ENCODE measurements at regions not wholly inside any gene's neighbourhood (a gene's known extent, or its start where the extent isn't known, plus 50 kb on each side); places are given as distances from the start of the nearest gene placed in this dataset.
"Not testable (repeated sequence)": the region's sequence is repeated elsewhere in the genome, so short reads cannot be mapped to it uniquely, and the experiment has no call there.

DNA sequence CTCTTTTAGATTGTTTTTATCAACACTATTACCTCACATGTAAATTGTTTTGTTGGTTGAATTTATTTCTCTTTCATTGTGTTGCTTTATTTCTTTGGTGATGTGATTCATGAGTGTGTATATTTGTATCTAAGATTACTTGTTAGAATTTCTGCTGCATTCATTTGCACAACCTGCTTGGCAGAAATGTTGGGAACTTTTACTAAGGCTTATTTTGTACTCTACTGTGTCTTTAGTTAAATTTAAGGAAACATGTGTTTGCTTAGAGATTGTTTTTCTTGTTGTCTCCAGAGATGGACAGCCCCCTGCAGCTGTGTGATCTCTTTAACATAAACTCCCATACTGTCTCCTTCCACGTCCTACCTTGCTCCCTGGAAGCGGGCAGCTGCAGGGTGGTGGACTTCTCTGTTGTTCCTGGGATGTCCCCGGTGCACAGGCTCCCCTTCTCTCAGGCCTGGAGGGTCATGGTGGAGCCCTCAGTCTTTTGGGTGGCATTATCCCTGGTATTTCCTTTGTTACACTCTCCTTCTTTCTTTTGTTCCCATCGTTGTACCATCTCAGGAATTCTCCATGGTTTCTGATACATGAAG, 212.0 kb upstream of the SPRY2 start:
- no peak for DNase-seq

DNA sequence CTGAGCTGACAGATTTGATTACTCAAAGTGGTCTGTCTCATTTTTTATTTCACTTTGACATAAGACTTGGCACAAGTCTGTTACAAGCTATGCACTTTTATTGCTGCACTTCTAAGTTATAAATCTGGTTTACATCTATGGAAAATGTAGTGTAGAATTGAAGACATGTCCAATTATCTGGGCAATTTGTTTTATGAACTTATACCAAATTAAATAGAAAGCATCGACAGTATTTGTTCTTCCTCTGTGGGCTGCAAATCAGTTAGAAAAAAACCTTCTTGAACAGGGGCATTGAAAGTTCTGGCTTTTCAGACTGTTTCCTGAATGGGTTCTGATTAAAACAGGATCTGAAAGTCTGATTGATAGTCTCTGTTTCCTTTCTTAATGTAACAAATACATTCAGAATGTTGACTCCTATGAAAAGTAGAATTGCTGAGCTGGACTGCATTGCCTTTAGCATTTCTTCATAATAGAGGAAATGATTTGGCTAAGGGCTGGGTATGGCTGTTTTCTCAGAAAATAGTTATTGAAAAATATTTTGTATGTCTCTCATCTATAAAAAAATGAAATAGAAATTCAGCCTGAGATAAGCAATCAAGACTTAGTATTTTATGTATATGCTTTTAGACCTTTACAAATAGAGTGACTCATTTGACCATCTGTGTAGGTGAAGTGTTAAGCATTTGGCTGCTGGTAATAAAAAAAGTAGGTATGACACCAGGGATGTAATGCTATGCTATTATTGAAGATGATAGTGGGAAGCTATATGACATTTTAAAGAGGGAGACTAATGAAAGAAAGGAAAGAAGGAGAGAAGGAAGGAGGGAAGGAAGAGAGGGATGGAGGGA, 210.9 kb upstream of the SPRY2 start:
- no peak for DNase-seq

DNA sequence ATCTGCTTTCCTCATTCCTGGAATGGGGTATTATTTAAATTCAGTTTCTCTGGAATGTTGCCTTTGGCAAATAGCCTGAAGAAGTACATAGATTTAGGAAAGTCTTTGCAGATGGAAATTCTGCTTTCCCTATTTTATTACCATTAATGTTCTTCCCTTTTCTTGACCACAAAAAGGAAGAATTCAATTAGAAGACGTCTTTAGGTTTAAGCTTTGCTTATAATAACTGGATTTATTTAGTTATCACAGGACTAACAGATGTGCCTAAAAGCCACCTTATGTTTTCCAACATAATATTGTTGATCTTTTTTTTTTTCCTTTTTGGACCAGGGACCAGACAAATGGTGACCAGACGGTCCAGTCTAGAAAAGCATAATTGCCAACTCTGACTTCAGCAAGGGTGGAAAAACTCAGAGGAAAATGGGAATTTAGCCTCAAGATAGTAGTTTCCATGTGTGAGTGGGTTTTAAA, 210.1 kb upstream of the SPRY2 start:
- no peak for DNase-seq

DNA sequence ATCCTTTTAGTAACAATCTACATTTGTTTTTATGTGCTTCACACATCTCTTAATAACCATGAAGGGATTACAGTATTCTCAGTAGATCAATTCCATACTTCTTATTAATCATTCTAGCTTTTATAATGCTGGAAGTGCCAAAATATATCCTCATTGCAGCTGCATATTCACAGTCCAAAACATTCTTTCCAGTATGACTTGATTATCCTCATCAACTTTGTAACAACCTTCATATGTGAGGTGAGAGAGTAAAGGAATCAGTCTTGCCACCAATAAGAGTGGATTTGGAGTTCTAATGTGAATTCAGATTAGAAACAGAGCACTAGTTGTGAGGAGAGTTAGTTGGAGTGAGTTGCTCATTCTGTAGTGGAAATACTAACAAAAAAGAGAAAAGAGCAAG, 208.0 kb upstream of the SPRY2 start:
- DNase-seq: no peak

DNA sequence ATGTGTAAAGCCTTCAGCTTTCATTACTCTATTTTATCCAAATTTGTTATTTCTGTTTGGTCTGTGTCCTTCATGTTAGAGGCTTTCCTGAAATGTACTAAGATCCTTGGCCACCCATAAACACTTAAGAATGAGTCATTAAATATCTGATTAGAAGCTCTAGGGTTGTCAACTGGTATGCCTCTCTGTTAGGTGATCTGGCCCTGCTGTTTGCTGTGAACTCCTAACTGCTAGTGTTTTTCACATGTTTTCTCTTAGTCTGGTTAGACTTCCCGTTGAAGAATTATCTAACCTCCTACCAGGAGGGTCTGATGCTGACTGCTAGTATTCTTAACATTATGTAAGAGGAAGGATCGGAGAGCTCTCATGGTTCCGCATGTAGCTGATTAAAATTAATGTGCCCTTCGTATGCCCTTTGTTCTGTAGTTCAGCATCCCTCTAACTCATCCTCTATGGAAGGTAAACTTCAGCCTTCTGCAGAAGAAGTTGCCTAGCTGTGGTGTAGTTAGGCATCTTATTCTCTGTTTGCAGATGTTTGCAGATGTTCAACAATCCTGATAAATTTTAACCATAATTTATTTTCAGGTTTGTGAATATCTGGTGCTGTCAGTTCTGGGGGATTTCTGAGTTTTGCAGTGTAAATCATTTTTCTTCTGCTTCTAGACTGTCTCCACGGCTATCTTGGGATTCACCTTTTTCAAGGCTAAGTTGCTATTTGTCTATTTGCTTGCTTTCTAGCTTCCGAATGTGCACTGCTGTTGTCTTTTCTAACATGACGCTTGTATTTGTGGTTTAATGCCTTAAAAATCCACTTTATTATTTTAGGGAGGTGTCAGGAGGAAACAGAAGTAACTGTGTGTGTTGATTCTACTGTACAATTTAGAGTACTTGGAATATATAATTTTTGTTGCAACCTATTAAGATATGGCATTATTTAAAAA, 207.2 kb upstream of the SPRY2 start:
- no peak for DNase-seq

DNA sequence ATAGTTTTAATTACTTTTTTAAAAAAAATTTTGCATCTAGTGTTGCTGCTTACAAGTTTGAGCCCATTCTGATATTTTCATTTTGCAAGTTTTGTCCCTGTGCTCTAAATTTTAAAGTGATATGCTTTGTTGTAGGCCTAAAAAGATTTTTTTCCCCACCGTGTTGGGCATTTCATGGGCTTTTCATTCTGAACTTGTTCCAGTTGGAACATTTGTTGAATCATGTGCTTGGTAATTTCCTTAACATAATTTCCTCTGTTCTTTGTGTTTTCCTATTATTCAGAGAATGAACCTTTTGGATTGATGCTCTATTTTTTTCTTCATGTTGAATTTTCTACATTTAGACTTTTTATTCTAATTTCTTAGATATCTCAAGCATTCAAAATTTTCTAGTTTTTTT, 206.4 kb upstream of the SPRY2 start:
- DNase-seq: no peak

DNA sequence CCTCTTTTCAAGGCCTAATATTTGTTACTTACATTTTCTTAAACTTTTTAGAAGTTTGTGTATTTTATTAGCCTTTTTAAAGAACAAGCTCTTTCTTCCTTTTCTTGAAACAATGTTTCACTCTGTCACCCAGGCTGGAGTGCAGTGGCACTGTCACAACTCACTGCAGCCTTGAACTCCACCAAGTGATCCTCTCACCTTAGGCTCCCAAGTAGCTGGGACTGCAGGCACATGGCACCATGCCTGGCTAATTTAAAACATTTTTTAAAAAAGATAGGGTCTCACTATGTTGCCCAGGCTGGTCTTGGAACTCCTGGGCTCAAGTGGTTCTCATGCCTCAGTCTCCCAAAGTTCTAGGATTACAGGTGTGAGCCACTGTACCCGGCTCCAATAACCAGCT, 192.2 kb upstream of the SPRY2 start:
- no peak for DNase-seq

DNA sequence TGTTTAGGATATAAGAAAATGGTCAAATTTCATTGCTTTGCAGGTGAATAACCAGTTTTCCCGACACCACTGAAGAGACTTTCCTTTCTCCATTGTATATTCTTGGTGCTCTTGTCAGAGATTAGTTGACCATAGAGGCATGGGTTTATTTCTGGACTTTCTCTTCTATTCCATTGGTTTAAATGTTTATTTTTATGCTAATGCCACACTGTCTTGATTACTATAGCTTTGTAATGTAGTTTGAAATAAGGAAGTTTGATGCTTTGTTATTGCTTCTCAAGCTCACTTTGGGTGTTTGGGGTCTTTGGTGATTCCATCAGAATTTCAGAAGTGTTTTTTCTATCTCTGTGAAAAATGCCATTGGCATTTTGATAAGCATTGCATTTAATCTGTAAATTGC, 190.0 kb upstream of the SPRY2 start:
- DNase-seq: no peak

DNA sequence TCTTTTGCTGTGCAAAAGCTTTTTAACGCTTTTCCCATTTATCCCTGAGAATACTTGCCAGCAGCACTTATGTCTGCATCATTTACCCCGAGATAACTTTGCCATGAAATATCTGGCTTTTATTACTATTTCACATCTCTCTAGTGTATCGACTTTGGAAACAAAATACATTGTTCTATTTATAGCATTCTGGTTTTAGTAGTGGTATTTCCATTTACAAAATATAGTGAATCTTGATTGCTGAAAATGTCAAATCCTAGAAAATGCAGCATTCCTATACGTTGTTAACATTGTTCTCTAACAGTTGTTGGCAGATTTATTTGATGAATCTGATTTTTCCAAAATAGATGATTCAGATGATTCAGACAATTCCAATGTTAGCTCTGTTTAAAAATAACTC, 189.3 kb upstream of the SPRY2 start:
- DNase-seq: no peak

DNA sequence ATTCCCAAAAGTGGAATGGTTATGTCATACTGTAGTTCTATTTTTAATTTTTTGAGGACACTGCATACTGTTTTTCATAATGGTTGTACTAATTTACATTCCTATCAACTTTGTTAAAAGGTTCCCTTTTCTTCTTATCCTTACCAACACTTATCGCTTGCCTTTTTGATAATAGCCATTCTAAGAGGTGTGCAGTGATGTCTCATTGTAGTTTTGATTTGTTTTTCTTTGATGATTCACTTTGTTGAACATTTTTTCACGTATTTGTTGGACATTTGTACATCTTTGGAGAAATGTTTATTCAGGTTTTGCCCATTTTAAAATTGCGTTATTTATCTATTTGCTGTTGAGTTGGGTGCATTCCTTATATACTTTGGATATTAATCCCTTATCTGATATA, 188.8 kb upstream of the SPRY2 start:
- no peak for DNase-seq

DNA sequence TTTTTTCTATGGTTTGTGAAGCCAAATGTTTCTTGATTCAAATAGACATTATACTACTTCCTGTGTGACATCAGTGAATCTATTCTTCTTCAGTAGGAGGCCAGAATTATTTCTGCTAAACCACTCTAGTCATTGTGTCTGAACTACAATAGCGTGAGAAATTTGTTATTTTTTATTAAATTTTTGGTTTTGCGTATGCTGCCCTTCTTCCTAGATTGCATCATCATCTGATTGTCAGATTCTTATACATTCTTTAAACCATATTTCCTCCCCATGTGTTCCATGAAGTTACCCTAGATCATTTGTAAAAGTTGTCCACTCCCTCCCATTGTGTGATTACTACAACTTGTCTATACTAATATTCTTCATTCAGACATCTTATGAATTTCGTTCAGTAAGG, 187.8 kb upstream of the SPRY2 start:
- DNase-seq: no peak

DNA sequence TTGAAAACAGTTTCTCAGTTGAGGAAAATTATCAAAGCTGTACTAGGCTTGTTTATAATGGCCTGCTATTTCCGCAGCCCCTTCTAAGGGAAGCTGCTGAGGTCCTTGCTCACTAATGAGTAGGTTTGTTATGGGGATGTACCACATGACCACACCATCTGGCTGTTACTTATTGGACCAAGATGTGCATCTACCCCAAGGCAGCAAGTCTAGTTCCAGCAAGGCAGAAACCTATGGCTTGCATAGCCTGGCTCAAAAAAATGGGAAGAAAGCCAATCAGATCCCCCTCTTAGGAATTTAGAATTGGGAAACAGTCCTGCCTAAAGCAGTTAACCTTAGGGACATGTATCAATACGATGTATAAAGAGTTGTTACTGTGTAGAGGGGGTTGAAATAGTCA, 186.5 kb upstream of the SPRY2 start:
- no peak for DNase-seq

DNA sequence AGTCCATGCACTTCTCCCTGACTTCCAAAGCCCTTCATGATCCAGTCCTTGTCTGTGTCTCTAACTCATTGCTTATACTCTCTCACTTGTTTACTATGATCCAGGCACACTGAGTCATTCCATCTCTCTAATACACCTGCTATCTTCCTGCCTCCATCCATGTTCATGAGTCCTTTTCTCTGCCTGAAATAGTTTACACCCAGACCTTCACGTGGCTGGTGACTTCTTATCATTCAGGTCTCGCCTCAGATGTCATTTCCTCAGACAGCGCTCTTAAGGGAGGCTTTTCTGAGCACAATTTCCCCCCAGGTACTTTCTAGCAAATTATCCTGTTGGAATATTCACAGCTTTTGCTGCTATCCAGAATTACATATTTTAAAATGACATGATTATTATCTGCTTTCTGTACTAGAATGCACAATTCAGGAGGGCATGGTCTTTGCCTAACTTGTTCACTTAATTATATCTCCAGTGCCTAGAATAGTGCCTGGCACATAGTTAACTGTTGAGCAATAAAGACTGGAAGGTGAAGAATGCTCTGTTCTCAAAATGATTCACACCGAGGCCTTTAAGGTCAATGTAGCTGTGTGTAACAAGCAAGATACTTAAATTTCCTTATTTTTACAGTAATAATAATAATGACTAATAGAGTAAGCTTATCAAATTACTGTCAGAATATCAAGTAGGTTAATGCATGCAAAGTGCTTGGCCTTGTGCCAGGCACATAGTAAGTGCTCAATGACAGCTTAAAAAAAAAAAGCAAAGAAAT, 183.7 kb upstream of the SPRY2 start:
- no peak for DNase-seq

DNA sequence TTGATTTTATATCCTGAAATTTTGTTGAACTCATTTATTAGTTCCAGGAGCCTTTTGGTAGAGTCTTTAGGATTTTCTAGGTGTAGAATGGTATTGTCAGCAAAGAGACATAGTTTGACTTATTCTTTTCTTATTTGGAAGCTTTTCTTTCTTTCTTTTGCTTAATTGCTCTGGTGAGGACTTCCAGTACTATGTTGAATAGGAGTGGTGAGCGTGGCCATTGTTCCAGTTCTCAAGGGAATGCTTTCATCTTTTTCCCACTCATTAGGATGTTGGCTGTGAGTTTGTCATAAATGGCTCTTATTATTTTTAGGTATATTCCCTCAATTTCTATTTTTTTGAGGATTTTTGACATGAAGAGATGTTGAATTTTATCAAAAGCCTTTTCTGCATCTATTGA, 182.2 kb upstream of the SPRY2 start:
- DNase-seq: no peak

DNA sequence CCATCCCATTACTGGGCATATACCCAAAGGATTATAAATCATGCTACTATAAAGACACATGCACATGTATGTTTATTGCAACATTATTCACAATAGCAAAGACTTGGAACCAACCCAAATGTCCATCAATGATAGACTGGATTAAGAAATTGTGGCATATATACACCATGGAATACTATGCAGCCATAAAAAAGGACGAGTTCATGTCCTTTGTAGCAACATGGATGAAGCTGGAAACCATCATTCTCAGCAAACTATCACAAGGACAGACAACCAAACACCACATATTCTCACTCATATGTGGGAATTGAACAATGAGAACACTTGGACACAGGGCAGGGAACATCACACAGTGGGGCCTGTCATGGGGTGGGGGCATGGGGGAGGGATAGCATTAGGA, 181.5 kb upstream of the SPRY2 start:
- DNase-seq: not testable (repeated sequence)

DNA sequence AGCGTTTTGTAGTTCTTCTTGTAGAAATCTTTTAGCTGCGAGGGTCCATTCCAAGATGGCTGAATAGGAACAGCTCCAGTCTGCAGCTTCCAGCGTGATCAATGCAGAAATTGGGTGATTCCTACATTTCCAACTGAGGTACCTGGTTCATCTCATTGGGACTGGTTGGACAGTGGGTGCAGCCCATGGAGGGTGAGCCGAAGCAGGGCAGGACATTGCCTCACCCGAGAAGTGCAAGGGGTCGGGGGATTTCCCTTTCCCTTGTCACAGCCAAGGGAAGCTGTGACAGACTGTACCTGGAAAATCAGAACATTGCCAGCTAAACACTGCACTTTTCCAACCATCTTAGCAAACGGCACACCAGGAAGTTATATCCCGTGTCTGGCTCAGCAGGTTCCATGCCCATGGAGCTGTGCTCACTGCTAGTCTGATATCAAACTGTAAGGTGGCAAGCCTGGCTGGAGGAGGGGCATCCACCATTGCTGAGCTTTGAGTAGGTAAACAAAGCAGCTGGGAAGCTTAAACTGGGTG, 176.0 kb upstream of the SPRY2 start:
- no peak for DNase-seq

DNA sequence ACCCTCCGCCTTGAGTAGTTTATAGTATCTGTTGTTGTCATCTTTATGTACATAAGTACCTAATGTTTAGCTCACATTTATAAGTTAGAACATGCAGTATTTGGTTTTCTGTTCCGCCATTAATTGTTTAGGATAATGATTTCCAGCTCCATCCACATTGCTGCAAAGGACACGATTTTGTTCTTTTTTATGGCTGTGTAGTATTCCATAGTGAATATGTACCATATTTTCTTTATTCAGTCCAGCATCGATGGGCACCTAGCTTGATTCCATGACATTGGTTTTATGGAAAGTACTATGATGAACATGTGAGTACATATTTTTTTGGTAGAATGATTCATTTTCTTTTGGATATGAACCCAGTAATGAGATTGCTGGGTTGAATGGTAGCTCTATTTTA, 174.4 kb upstream of the SPRY2 start:
- no peak for DNase-seq

DNA sequence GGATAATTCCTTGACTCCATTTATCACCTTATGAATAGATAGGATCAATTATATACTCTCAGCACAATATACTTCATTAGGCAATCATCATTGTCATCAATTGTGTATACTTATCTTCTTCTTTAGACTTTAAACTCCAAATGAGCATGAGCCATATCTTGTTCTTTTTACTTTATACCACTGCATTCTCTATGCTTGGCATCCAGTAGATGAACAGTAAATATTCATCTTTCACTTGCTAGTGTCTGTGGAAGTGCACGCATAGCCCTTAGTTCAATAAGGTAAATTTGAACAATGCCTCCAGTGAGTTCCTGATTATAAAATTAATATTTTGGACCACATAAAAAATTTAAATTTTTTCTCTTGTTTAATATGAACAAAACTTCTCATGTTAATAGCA, 172.3 kb upstream of the SPRY2 start:
- DNase-seq: no peak

DNA sequence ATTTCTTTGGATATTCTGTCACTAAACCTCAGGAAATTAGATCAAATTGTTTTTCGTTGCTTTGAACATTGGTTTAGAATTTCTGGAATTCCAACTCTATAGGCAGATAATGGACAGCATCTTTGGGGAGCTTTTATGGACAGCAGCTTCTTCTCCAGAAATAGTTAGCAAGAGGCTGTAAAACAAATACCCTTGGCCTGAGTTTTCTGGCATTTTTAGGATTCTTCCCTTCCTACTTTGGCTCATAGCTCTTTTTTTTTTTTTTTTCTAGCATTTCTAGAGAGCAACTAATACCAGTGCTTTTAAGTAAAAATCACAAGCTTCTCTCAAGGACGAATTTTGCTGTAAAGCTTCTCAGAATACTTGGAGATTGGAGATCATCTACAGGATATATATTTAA, 169.8 kb upstream of the SPRY2 start:
- no peak for DNase-seq

DNA sequence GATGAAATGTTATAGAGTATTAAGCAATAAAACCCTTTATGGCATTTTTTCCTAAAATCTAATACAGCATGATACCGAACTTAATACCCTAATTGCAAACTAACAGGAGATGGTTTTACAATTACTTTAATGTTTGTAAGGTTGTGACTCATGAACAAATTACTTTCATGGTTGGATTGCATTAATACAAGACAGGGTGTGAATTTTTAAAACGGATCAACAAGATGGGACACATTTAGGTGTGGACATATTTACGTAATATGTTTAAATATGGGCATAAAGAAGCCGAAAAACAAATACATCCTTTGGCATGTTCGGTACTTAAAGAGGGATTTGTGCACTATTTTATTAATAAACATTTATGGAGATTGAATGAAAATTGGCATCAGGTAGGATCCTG, 168.3 kb upstream of the SPRY2 start:
- no peak for DNase-seq

DNA sequence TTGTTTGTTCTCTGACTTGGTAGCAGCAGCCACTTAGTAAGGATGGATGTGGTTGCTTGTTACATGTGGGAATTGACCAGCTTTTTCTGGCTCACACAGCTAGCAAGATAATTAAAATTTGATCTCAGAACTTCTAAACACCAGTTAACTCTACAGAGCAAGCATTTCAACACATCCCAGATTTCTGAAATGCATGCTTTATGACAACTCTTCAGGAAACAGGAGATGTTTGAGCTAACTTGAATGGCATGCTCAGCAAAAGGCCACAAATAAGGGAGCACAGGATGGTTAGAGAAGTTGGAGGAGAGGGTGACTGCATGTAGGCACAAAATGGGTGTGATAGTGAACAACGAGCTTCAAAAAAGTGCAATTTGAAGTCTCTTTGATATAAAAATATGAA, 167.1 kb upstream of the SPRY2 start:
- DNase-seq: no peak

DNA sequence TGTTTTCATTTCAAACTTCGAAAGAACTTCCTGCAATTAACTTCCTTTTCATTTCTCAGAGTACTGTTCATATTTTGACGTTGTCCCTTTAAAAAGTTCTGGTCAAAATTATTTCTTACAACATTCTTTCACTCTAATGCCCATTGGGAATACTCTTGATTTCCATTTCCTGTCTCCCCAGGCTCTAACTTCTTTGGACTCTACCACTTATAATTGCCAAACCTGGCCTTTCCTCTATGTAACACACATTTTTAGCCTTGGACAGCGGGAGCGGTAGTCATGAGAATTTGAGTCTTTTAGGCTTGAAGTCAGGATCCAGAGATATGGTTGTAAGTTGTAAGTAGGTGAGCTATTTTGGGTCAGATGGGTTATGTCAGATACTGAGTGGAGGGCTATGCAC, 163.5 kb upstream of the SPRY2 start:
- DNase-seq: no peak

DNA sequence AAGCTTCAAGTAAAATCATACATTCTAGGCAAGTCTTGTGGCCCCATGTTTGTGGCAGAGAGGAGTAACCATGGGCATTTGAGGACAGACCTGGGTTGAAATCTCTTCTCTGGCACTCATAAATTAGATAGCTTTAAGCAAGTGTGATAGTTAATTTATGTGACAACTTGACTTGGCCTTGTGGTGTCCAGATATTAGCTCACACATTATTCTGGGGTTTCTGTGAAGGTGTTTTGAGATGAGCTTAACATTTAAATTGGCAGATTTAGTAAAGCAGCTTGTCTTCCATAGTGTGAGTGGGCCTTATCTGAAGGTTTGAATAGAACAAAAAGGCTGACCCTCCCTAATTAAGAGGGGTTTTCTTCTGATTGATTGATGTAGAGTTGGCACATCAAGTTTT, 161.4 kb upstream of the SPRY2 start:
- no peak for DNase-seq

Measured in CD4-positive, alpha-beta T cell treated with Interleukin-17A for 4 hours (primary cell).